Coronary artery (tissue), 2 donors: ENCODE measurements at regions not wholly inside any gene's neighbourhood (a gene's known extent, or its start where the extent isn't known, plus 50 kb on each side); places are given as distances from the start of the nearest gene placed in this dataset.

ENCODE experiments used
- DNase-seq: peaks from one replicate; pipeline ENCODE4 v3.0.0-alpha.2; 2017; ENCODE audit warnings: low spot score
- H3K27ac ChIP-seq, 2 donors: fragments of 200-600 bp; sonication (generic); one replicate each; pipeline ENCODE4 v1.5.1; 2016 to 2019
- H3K4me3 ChIP-seq: fragments of 200-600 bp; sonication (generic); 2 replicates; pipeline ENCODE4 v1.5.1; 2016; ENCODE audit warnings: mild to moderate bottlenecking, moderate library complexity
- TF ChIP-seq, protein P1 (sequence below): fragments of 200-600 bp; sonication (generic); IDR thresholded peaks from one replicate; pipeline ENCODE4 v1.5.1; 2019; ENCODE audit warnings: antibody characterized with exemption

- TF ChIP-seq, protein P1, sequence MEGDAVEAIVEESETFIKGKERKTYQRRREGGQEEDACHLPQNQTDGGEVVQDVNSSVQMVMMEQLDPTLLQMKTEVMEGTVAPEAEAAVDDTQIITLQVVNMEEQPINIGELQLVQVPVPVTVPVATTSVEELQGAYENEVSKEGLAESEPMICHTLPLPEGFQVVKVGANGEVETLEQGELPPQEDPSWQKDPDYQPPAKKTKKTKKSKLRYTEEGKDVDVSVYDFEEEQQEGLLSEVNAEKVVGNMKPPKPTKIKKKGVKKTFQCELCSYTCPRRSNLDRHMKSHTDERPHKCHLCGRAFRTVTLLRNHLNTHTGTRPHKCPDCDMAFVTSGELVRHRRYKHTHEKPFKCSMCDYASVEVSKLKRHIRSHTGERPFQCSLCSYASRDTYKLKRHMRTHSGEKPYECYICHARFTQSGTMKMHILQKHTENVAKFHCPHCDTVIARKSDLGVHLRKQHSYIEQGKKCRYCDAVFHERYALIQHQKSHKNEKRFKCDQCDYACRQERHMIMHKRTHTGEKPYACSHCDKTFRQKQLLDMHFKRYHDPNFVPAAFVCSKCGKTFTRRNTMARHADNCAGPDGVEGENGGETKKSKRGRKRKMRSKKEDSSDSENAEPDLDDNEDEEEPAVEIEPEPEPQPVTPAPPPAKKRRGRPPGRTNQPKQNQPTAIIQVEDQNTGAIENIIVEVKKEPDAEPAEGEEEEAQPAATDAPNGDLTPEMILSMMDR = no peak
- H3K27ac ChIP-seq = no peak overlapping the region
- no peak for DNase-seq
- H3K4me3 ChIP-seq = no peak overlapping the region
These were observed 152.7 kb upstream of the RMST start for GRCh38 chr12:97309921-97310320.

GRCh38 chr12:97312570-97313135 is 150.0 kb upstream of the RMST start:
- TF ChIP-seq, protein P1 = no peak
- Histone ChIP-seq H3K27ac (no peak overlapping the region), H3K4me3 (no peak overlapping the region)
- DNase-seq = no peak

- Histone ChIP-seq H3K27ac (no peak overlapping the region), H3K4me3 (no peak overlapping the region)
- no peak for DNase-seq
- TF ChIP-seq, protein P1 = no peak
These were observed 149.0 kb upstream of the RMST start for GRCh38 chr12:97313471-97314190.

DNA sequence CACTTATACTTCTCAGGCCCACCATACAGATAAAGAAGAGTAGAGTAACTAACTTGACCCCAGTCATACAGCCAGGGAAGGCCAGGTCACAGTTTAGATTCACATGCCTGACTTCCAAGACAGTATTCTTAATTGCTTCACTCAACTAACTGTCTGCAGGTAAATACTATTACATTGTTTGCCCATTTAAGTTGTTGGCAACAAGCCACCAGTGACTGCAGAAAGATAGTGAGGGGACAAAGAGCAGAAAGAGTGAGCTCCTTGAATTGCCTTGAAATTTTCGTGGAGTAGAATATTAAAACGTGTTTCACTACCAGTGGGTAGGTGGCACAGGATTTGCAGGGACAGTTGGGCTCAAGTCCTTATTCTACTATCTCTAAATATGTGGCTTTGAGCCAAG is 146.3 kb upstream of the RMST start:
- TF ChIP-seq, protein P1 = no peak
- Histone ChIP-seq H3K4me3 (no peak overlapping the region), H3K27ac (no peak overlapping the region)
- DNase-seq = no peak

GRCh38 chr12:97321621-97322020 is 141.0 kb upstream of the RMST start:
- Histone ChIP-seq H3K4me3 (no peak overlapping the region), H3K27ac (no peak overlapping the region)
- DNase-seq = no peak
- TF ChIP-seq, protein P1 = no peak

GRCh38 chr12:97322388-97322787 is 140.2 kb upstream of the RMST start:
- TF ChIP-seq, protein P1 = no peak
- no peak for DNase-seq
- no peak overlapping the region for H3K27ac ChIP-seq
- no peak overlapping the region for H3K4me3 ChIP-seq

DNA sequence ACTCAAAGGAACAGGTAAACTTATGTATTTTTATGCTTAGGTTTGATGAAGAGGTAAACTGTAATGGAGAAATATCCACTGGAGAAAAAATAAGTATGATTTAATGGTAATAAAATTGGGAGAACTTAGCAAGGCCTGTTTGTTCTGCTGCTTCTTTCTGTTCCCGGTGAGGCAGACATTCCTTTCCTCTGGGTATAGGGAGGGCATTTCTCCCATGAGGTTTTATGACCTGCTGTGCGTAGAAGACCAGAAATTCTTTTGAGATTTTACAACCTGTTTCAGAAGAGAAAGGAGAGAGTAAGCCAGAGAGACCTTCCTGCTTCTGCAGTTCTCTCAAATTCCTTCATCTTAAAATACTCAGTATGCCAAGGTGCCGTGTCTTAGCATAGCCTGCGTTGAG is 139.4 kb upstream of the RMST start:
- no peak overlapping the region for H3K27ac ChIP-seq
- no peak overlapping the region for H3K4me3 ChIP-seq
- TF ChIP-seq, protein P1 = no peak
- DNase-seq = no peak
